Panc1 (cell line): ENCODE measurements at regions not wholly inside any gene's neighbourhood (a gene's known extent, or its start where the extent isn't known, plus 50 kb on each side); places are given as distances from the start of the nearest gene placed in this dataset.

Experiments
- CTCF ChIP-seq: fragments of 450-650 bp; IDR thresholded peaks from 2 replicates; pipeline ENCODE4 v1.5.1; 2017; ENCODE audit warnings: mild to moderate bottlenecking
- POLR2AphosphoS5 ChIP-seq: IDR thresholded peaks from 2 replicates; pipeline ENCODE4 v1.6.1; 2012; ENCODE audit warnings: mild to moderate bottlenecking, low read depth, low read length, moderate library complexity
- REST ChIP-seq, 2 experiments: IDR thresholded peaks; 2 replicates each; pipeline ENCODE4 v1.6.1; 2011 to 2012; ENCODE audit warnings: low read depth in 2 of 2, control low read depth in 1 of 2, low read length in 1 of 2, mild to moderate bottlenecking in 1 of 2, moderate library complexity in 1 of 2; ENCODE audit not compliant: insufficient read depth in 1 of 2
- SIN3A ChIP-seq: IDR thresholded peaks from 2 replicates; pipeline ENCODE4 v1.6.1; 2012; ENCODE audit warnings: low read depth, mild to moderate bottlenecking, low read length, moderate library complexity, borderline replicate concordance; ENCODE audit not compliant: insufficient read depth
- TCF7L2 ChIP-seq: IDR thresholded peaks from 2 replicates; pipeline ENCODE4 v1.6.1; 2011; ENCODE audit warnings: mild to moderate bottlenecking, low read depth, low read length, inconsistent platforms

- TF ChIP-seq CTCF (no peak), POLR2AphosphoS5 (no peak), SIN3A (no peak), REST (IDR thresholded peaks at IDR 0.05; ENCODE audit: insufficient read depth in 1 of 2, low read depth in 2 of 2, low read length in 1 of 2) (no peak), TCF7L2 (no peak)
These were observed 297.7 kb downstream of the ICOS start for GRCh38 chr2:204234248-204234647.
